Tibial nerve (tissue), 3 donors: ENCODE measurements at regions not wholly inside any gene's neighbourhood (a gene's known extent, or its start where the extent isn't known, plus 50 kb on each side); places are given as distances from the start of the nearest gene placed in this dataset.

Experiments used
- POLR2A ChIP-seq, 2 donors: fragments of 450-650 bp; IDR thresholded peaks; one replicate each; pipeline ENCODE4 v1.6.1; 2017; ENCODE audit warnings: antibody characterized with exemption in 2 of 2, mild to moderate bottlenecking in 2 of 2, moderate library complexity in 2 of 2
- TF ChIP-seq, protein P1 (sequence below), 5 experiments: fragments of 200-600 bp in 3 of 5; fragments of 450-650 bp in 2 of 5; sonication (generic) in 3 of 5; IDR thresholded peaks; one replicate each; pipeline ENCODE4 v1.5.1; 2016 to 2019; ENCODE audit warnings: antibody characterized with exemption in 5 of 5, mild to moderate bottlenecking in 3 of 5, moderate library complexity in 2 of 5

- TF ChIP-seq POLR2A (IDR thresholded peaks at IDR 0.05): no peak
- TF ChIP-seq, protein P1, sequence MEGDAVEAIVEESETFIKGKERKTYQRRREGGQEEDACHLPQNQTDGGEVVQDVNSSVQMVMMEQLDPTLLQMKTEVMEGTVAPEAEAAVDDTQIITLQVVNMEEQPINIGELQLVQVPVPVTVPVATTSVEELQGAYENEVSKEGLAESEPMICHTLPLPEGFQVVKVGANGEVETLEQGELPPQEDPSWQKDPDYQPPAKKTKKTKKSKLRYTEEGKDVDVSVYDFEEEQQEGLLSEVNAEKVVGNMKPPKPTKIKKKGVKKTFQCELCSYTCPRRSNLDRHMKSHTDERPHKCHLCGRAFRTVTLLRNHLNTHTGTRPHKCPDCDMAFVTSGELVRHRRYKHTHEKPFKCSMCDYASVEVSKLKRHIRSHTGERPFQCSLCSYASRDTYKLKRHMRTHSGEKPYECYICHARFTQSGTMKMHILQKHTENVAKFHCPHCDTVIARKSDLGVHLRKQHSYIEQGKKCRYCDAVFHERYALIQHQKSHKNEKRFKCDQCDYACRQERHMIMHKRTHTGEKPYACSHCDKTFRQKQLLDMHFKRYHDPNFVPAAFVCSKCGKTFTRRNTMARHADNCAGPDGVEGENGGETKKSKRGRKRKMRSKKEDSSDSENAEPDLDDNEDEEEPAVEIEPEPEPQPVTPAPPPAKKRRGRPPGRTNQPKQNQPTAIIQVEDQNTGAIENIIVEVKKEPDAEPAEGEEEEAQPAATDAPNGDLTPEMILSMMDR (IDR thresholded peaks at IDR 0.05): no peak
Measured at GRCh38 chr4:108264693-108265092, 96.0 kb upstream of the LEF1 start.
